Vagina (tissue), 2 donors: ENCODE measurements at regions not wholly inside any gene's neighbourhood (a gene's known extent, or its start where the extent isn't known, plus 50 kb on each side); places are given as distances from the start of the nearest gene placed in this dataset.

Experiments
- CTCF ChIP-seq, 3 experiments: fragments of 450-650 bp in 2 of 3; fragments of 200-600 bp in 1 of 3; sonication (generic) in 1 of 3; IDR thresholded peaks; one replicate each; pipeline ENCODE4 v1.5.1; 2017 to 2019; ENCODE audit warnings: antibody characterized with exemption in 3 of 3, mild to moderate bottlenecking in 2 of 3, moderate library complexity in 2 of 3
- POLR2A ChIP-seq, 2 donors: fragments of 450-650 bp; IDR thresholded peaks; one replicate each; pipeline ENCODE4 v1.6.1; 2017; ENCODE audit warnings: antibody characterized with exemption in 2 of 2, mild to moderate bottlenecking in 2 of 2, moderate library complexity in 2 of 2
- POLR2AphosphoS5 ChIP-seq, 2 donors: sonication (generic); formaldehyde crosslinking; IDR thresholded peaks; one replicate each; pipeline ENCODE4 v1.9.0; 2017; ENCODE audit warnings: antibody characterized with exemption in 2 of 2, mild to moderate bottlenecking in 2 of 2, low read depth in 1 of 2; ENCODE audit not compliant: insufficient read depth in 1 of 2

DNA sequence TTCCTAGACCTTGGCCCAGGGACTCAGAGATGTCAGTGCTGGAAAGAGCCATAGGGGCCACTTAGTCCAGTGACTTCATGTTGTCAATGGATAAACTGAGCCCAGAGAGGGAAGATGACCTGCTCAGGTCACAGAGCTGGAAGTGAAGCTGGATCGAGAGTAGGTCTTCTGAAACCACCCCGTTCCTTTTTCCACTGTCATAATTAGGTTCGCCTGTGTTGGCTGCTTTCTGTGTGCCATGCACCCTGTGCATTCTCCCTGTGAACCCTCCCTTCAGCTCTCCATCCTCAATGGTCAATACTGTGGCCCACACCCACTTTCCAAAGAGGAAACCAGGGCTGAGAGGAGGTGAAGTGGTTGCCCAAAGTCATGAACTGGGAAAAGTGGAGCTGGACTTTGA is 74.8 kb downstream of the CCR1 start:
- TF ChIP-seq CTCF (IDR thresholded peaks at IDR 0.05) (no peak), POLR2A (IDR thresholded peaks at IDR 0.05) (no peak), POLR2AphosphoS5 (IDR thresholded peaks at IDR 0.05; ENCODE audit: insufficient read depth in 1 of 2, low read depth in 1 of 2) (no peak)
